ENCODE measurements at regions not wholly inside any gene's neighbourhood (a gene's known extent, or its start where the extent isn't known, plus 50 kb on each side); places are given as distances from the start of the nearest gene placed in this dataset.

DNA sequence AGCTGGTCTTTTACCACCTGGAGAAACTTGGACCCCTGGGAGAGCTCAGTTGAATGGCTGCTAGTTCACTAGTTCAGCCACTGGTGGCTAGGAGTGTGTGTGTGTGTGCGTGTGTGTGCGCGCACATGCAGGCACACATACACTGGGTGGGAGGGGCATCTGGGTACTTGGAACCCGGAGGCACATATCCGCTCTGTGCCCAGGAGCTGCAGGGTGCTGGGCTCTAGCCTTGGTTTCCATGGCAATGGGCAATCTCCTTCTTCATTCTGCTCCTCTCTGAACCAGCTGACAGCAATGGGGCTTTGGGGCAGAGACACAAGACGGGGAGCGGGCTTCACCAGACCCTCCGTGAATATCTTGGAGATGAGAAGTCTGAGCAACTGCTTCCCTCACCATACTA lies 87.1 kb upstream of the DISP3 start:
- TF ChIP-seq, protein P1, sequence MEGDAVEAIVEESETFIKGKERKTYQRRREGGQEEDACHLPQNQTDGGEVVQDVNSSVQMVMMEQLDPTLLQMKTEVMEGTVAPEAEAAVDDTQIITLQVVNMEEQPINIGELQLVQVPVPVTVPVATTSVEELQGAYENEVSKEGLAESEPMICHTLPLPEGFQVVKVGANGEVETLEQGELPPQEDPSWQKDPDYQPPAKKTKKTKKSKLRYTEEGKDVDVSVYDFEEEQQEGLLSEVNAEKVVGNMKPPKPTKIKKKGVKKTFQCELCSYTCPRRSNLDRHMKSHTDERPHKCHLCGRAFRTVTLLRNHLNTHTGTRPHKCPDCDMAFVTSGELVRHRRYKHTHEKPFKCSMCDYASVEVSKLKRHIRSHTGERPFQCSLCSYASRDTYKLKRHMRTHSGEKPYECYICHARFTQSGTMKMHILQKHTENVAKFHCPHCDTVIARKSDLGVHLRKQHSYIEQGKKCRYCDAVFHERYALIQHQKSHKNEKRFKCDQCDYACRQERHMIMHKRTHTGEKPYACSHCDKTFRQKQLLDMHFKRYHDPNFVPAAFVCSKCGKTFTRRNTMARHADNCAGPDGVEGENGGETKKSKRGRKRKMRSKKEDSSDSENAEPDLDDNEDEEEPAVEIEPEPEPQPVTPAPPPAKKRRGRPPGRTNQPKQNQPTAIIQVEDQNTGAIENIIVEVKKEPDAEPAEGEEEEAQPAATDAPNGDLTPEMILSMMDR (IDR thresholded peaks at IDR 0.05; ENCODE audit: low read length), result no peak
- TF ChIP-seq EZH2 (optimal IDR thresholded peaks at IDR 0.05; ENCODE audit: low read depth, low read length), result no peak

Data from MM.1S (cell line).